ENCODE measurements at regions not wholly inside any gene's neighbourhood (a gene's known extent, or its start where the extent isn't known, plus 50 kb on each side); places are given as distances from the start of the nearest gene placed in this dataset.

DNA sequence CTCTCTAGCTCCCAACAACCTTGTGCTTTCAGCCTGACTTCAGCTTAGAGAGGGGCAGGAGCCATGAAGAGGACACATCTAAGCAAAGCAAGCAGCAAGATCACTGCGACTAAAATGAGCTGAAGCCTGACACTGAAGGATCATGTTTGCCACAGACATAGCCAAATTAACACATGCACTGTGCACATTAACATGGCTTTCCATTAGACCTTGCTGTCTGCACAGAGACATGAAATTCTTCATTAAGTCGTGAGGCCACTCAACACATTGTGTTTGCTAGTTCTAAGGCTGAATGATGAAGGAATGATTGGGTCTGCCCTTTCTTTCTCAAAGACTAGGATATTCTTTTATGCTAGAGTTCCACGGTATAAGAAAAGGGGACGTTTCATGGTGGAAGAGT lies 558.3 kb upstream of the PSMD7 start:
- CTCF ChIA-PET, result no interaction called here
- TF ChIP-seq CTCF (IDR thresholded peaks at IDR 0.05; ENCODE audit: insufficient read depth, low read length, missing control alignments), result no peak
- H3K4me3 ChIP-seq (ENCODE audit: low read depth, low read length), result no peak overlapping the region
- POLR2A ChIA-PET, result no interaction called here
- DNase-seq (ENCODE audit: low read depth, low spot score), result no peak

DNA sequence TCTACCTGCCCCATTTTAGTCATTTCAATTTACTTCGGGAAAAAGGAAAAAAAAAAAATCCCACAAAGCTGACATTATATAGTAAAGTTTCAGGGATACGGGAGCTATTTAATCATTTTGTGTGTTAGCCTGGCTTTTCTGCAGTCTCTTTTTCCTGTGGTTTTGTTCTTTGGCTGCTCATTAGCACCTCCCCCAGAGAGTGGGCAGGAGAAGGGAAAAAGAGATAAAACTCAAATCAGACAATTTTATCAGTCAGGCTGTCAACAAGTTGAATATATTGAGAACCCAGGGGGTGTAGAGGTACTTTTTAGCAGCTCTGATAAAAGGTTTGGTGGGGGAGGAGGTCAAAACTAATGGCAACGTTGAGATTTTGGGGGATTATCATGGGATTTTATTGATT lies 559.0 kb upstream of the PSMD7 start:
- TF ChIP-seq CTCF (IDR thresholded peaks at IDR 0.05; ENCODE audit: insufficient read depth, low read length, missing control alignments), result no peak
- ChIA-PET CTCF (no interaction called here), POLR2A (no interaction called here)
- no peak for DNase-seq (ENCODE audit: low read depth, low spot score)
- no peak overlapping the region for H3K4me3 ChIP-seq (ENCODE audit: low read depth, low read length)

- ChIA-PET POLR2A (no interaction called here), CTCF (no interaction called here)
- no peak overlapping the region for H3K4me3 ChIP-seq (ENCODE audit: low read depth, low read length)
- no peak for TF ChIP-seq CTCF (IDR thresholded peaks at IDR 0.05; ENCODE audit: insufficient read depth, low read length, missing control alignments)
- DNase-seq (ENCODE audit: low read depth, low spot score), result no peak
Measured at GRCh38 chr16:73735954-73736353, 560.7 kb upstream of the PSMD7 start.

- CTCF ChIA-PET, result no interaction called here
- no peak for DNase-seq (ENCODE audit: low read depth, low spot score)
- POLR2A ChIA-PET, result no interaction called here
- H3K4me3 ChIP-seq (ENCODE audit: low read depth, low read length), result no peak overlapping the region
- TF ChIP-seq CTCF (IDR thresholded peaks at IDR 0.05; ENCODE audit: insufficient read depth, low read length, missing control alignments), result no peak
Measured at GRCh38 chr16:73735018-73735417, 561.6 kb upstream of the PSMD7 start.

DNA sequence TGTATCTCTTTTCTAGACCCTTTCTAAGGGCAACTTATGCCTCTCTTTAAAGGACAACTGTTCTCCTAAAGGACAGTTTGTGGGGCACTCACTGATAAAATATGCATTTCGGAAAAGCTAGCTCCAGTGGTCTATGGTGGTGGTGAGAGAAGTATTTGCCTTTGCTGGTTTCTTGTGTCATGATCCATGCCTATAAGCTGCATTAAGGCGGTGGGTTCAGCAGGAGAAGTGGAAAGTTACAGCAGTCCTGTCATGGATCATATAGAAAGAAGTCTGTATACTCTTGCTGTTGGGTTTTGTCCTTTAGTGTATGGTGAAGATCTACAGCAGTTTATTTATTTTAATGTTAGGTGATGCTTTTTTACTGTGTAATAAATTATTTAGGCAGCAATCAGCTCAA lies 563.9 kb upstream of the PSMD7 start:
- ChIA-PET CTCF (no interaction called here), POLR2A (no interaction called here)
- no peak for TF ChIP-seq CTCF (IDR thresholded peaks at IDR 0.05; ENCODE audit: insufficient read depth, low read length, missing control alignments)

DNA sequence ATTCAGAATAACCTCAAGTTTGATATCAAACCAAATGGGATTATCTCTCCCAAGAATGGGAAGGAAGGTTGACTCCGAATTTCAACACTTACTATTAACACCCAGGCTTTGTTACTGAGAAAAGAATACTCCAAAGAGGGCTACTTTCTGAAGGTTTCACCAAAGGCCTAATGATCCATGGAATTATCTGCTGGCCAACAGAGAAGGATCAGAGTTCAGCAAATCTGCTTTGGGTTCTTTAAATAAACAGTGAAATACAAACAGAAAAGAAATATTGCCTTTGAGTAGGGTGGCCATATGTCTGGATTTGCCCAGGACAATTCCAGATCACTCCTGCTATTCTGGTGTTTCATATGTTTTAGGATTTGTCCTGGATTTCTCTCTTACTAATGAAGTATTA lies 564.5 kb upstream of the PSMD7 start:
- no peak for TF ChIP-seq CTCF (IDR thresholded peaks at IDR 0.05; ENCODE audit: insufficient read depth, low read length, missing control alignments)
- ChIA-PET POLR2A (no interaction called here), CTCF (no interaction called here)
- no peak overlapping the region for H3K4me3 ChIP-seq (ENCODE audit: low read depth, low read length)
- DNase-seq (ENCODE audit: low read depth, low spot score), result no peak

More for the DNA sequence above, 563.9 kb upstream of the PSMD7 start:
- DNase-seq (ENCODE audit: low read depth, low spot score), result no peak
- no peak overlapping the region for H3K4me3 ChIP-seq (ENCODE audit: low read depth, low read length)

Measured in AG04449 (cell line).